ENCODE measurements at regions not wholly inside any gene's neighbourhood (a gene's known extent, or its start where the extent isn't known, plus 50 kb on each side); places are given as distances from the start of the nearest gene placed in this dataset.

- no peak overlapping the region for H3K27ac ChIP-seq (ENCODE audit: low read depth, low read length)
Observed at GRCh38 chr21:28773036-28773435, 219.6 kb downstream of the LTN1 start.

GRCh38 chr21:28771790-28772501, 220.7 kb downstream of the LTN1 start:
- peaks cover 0 to 20% (median 14%) of the 10 kb centered on the region in 5 donors for H3K4me1 ChIP-seq (ENCODE audit: control insufficient read depth in 5 of 5, insufficient read depth in 5 of 5, low read length in 5 of 5)
- no peaks in the 10 kb centered on the region for H3K9me3 ChIP-seq (ENCODE audit: control insufficient read depth in 5 of 5, low read length in 5 of 5)
- no peaks in the 10 kb centered on the region for H3K27me3 ChIP-seq (ENCODE audit: control insufficient read depth in 5 of 5, insufficient read depth in 4 of 5, low read length in 5 of 5)
- H3K36me3 ChIP-seq (ENCODE audit: control insufficient read depth in 5 of 5, insufficient read depth in 5 of 5, low read length in 5 of 5) = no peaks in the 10 kb centered on the region
- H3K4me3 ChIP-seq (ENCODE audit: low read depth in 1 of 5, low read length in 5 of 5) = no peak overlapping the region
- H3K27ac ChIP-seq (ENCODE audit: low read depth, low read length) = peak overlapping the region; percentile 34
- peak overlapping the region in 2 of 5 donors; percentile 9 to 13 for H3K9ac ChIP-seq (ENCODE audit: low read length in 5 of 5)

More at GRCh38 chr21:28773036-28773435, 219.6 kb downstream of the LTN1 start:
- Histone ChIP-seq H3K4me1 (ENCODE audit: control insufficient read depth in 5 of 5, insufficient read depth in 5 of 5, low read length in 5 of 5) (peaks cover 0 to 20% (median 14%) of the 10 kb centered on the region in 5 donors), H3K9me3 (ENCODE audit: control insufficient read depth in 5 of 5, low read length in 5 of 5) (no peaks in the 10 kb centered on the region), H3K4me3 (ENCODE audit: low read depth in 1 of 5, low read length in 5 of 5) (no peak overlapping the region), H3K36me3 (ENCODE audit: control insufficient read depth in 5 of 5, insufficient read depth in 5 of 5, low read length in 5 of 5) (no peaks in the 10 kb centered on the region), H3K9ac (ENCODE audit: low read length in 5 of 5) (no peak overlapping the region), H3K27me3 (ENCODE audit: control insufficient read depth in 5 of 5, insufficient read depth in 4 of 5, low read length in 5 of 5) (no peaks in the 10 kb centered on the region)

- H3K27ac ChIP-seq (ENCODE audit: low read depth, low read length) = peak overlapping the region; percentile 34
- H3K4me1 ChIP-seq (ENCODE audit: control insufficient read depth in 5 of 5, insufficient read depth in 5 of 5, low read length in 5 of 5) = peaks cover 0 to 20% (median 14%) of the 10 kb centered on the region in 5 donors
- no peaks in the 10 kb centered on the region for H3K36me3 ChIP-seq (ENCODE audit: control insufficient read depth in 5 of 5, insufficient read depth in 5 of 5, low read length in 5 of 5)
- peak overlapping the region in 1 of 5 donors; percentile 9 for H3K9ac ChIP-seq (ENCODE audit: low read length in 5 of 5)
- no peak overlapping the region for H3K4me3 ChIP-seq (ENCODE audit: low read depth in 1 of 5, low read length in 5 of 5)
- no peaks in the 10 kb centered on the region for H3K9me3 ChIP-seq (ENCODE audit: control insufficient read depth in 5 of 5, low read length in 5 of 5)
- H3K27me3 ChIP-seq (ENCODE audit: control insufficient read depth in 5 of 5, insufficient read depth in 4 of 5, low read length in 5 of 5) = no peaks in the 10 kb centered on the region
Observed at GRCh38 chr21:28770867-28771661, 221.6 kb downstream of the LTN1 start.

- Histone ChIP-seq H3K27me3 (ENCODE audit: control insufficient read depth in 5 of 5, insufficient read depth in 4 of 5, low read length in 5 of 5) (no peaks in the 10 kb centered on the region), H3K9ac (ENCODE audit: low read length in 5 of 5) (no peak overlapping the region), H3K4me3 (ENCODE audit: low read depth in 1 of 5, low read length in 5 of 5) (no peak overlapping the region), H3K27ac (ENCODE audit: low read depth, low read length) (no peak overlapping the region), H3K9me3 (ENCODE audit: control insufficient read depth in 5 of 5, low read length in 5 of 5) (no peaks in the 10 kb centered on the region), H3K4me1 (ENCODE audit: control insufficient read depth in 5 of 5, insufficient read depth in 5 of 5, low read length in 5 of 5) (peaks cover 0 to 20% (median 14%) of the 10 kb centered on the region in 5 donors), H3K36me3 (ENCODE audit: control insufficient read depth in 5 of 5, insufficient read depth in 5 of 5, low read length in 5 of 5) (no peaks in the 10 kb centered on the region)
Observed at GRCh38 chr21:28769683-28770082, 223.0 kb downstream of the LTN1 start.

GRCh38 chr21:28768753-28769152, 223.9 kb downstream of the LTN1 start:
- Histone ChIP-seq H3K9ac (ENCODE audit: low read length in 5 of 5) (no peak overlapping the region), H3K4me3 (ENCODE audit: low read depth in 1 of 5, low read length in 5 of 5) (no peak overlapping the region), H3K9me3 (ENCODE audit: control insufficient read depth in 5 of 5, low read length in 5 of 5) (no peaks in the 10 kb centered on the region), H3K36me3 (ENCODE audit: control insufficient read depth in 5 of 5, insufficient read depth in 5 of 5, low read length in 5 of 5) (no peaks in the 10 kb centered on the region), H3K27me3 (ENCODE audit: control insufficient read depth in 5 of 5, insufficient read depth in 4 of 5, low read length in 5 of 5) (no peaks in the 10 kb centered on the region), H3K4me1 (ENCODE audit: control insufficient read depth in 5 of 5, insufficient read depth in 5 of 5, low read length in 5 of 5) (peaks cover 0 to 20% (median 14%) of the 10 kb centered on the region in 5 donors), H3K27ac (ENCODE audit: low read depth, low read length) (no peak overlapping the region)

- no peak overlapping the region for H3K9ac ChIP-seq (ENCODE audit: low read length in 5 of 5)
- H3K9me3 ChIP-seq (ENCODE audit: control insufficient read depth in 5 of 5, low read length in 5 of 5) = no peaks in the 10 kb centered on the region
- peaks cover 0 to 20% (median 13%) of the 10 kb centered on the region in 5 donors for H3K4me1 ChIP-seq (ENCODE audit: control insufficient read depth in 5 of 5, insufficient read depth in 5 of 5, low read length in 5 of 5)
- no peak overlapping the region for H3K27ac ChIP-seq (ENCODE audit: low read depth, low read length)
- no peak overlapping the region for H3K4me3 ChIP-seq (ENCODE audit: low read depth in 1 of 5, low read length in 5 of 5)
- no peaks in the 10 kb centered on the region for H3K36me3 ChIP-seq (ENCODE audit: control insufficient read depth in 5 of 5, insufficient read depth in 5 of 5, low read length in 5 of 5)
- H3K27me3 ChIP-seq (ENCODE audit: control insufficient read depth in 5 of 5, insufficient read depth in 4 of 5, low read length in 5 of 5) = no peaks in the 10 kb centered on the region
Observed at GRCh38 chr21:28767523-28767922, 225.2 kb downstream of the LTN1 start.

GRCh38 chr21:28763809-28764418, 228.8 kb downstream of the LTN1 start:
- H3K9me3 ChIP-seq (ENCODE audit: control insufficient read depth in 5 of 5, low read length in 5 of 5) = no peaks in the 10 kb centered on the region
- H3K4me1 ChIP-seq (ENCODE audit: control insufficient read depth in 5 of 5, insufficient read depth in 5 of 5, low read length in 5 of 5) = peaks cover 0 to 2% (median 0%) of the 10 kb centered on the region in 5 donors
- H3K36me3 ChIP-seq (ENCODE audit: control insufficient read depth in 5 of 5, insufficient read depth in 5 of 5, low read length in 5 of 5) = no peaks in the 10 kb centered on the region
- no peak overlapping the region for H3K27ac ChIP-seq (ENCODE audit: low read depth, low read length)
- no peak overlapping the region for H3K9ac ChIP-seq (ENCODE audit: low read length in 5 of 5)
- H3K4me3 ChIP-seq (ENCODE audit: low read depth in 1 of 5, low read length in 5 of 5) = no peak overlapping the region
- H3K27me3 ChIP-seq (ENCODE audit: control insufficient read depth in 5 of 5, insufficient read depth in 4 of 5, low read length in 5 of 5) = no peaks in the 10 kb centered on the region

GRCh38 chr21:28762357-28762735, 230.3 kb downstream of the LTN1 start:
- Histone ChIP-seq H3K4me1 (ENCODE audit: control insufficient read depth in 5 of 5, insufficient read depth in 5 of 5, low read length in 5 of 5) (no peaks in the 10 kb centered on the region), H3K27ac (ENCODE audit: low read depth, low read length) (no peak overlapping the region), H3K9me3 (ENCODE audit: control insufficient read depth in 5 of 5, low read length in 5 of 5) (no peaks in the 10 kb centered on the region), H3K36me3 (ENCODE audit: control insufficient read depth in 5 of 5, insufficient read depth in 5 of 5, low read length in 5 of 5) (no peaks in the 10 kb centered on the region), H3K27me3 (ENCODE audit: control insufficient read depth in 5 of 5, insufficient read depth in 4 of 5, low read length in 5 of 5) (no peaks in the 10 kb centered on the region), H3K4me3 (ENCODE audit: low read depth in 1 of 5, low read length in 5 of 5) (no peak overlapping the region), H3K9ac (ENCODE audit: low read length in 5 of 5) (no peak overlapping the region)

GRCh38 chr21:28761674-28762356, 230.9 kb downstream of the LTN1 start:
- H3K9me3 ChIP-seq (ENCODE audit: control insufficient read depth in 5 of 5, low read length in 5 of 5) = no peaks in the 10 kb centered on the region
- H3K27ac ChIP-seq (ENCODE audit: low read depth, low read length) = no peak overlapping the region
- H3K9ac ChIP-seq (ENCODE audit: low read length in 5 of 5) = no peak overlapping the region
- no peaks in the 10 kb centered on the region for H3K36me3 ChIP-seq (ENCODE audit: control insufficient read depth in 5 of 5, insufficient read depth in 5 of 5, low read length in 5 of 5)
- H3K27me3 ChIP-seq (ENCODE audit: control insufficient read depth in 5 of 5, insufficient read depth in 4 of 5, low read length in 5 of 5) = no peaks in the 10 kb centered on the region
- H3K4me3 ChIP-seq (ENCODE audit: low read depth in 1 of 5, low read length in 5 of 5) = no peak overlapping the region
- no peaks in the 10 kb centered on the region for H3K4me1 ChIP-seq (ENCODE audit: control insufficient read depth in 5 of 5, insufficient read depth in 5 of 5, low read length in 5 of 5)

All from subcutaneous abdominal adipose tissue (tissue), 5 donors.